UCSD-AML1 (cell line): ENCODE measurements at regions not wholly inside any gene's neighbourhood (a gene's known extent, or its start where the extent isn't known, plus 50 kb on each side); places are given as distances from the start of the nearest gene placed in this dataset.

Experiments used
- DNase-seq: peaks from one replicate; lab custom pipeline; 2025; ENCODE audit not compliant: unreplicated experiment; lab: John Stamatoyannopoulos, UW

- DNase-seq: no peak
Observed at GRCh38 chr2:177143444-177143843, 69.2 kb upstream of the HNRNPA3 start.

- DNase-seq: no peak
Observed at GRCh38 chr2:177147093-177147694, 65.4 kb upstream of the HNRNPA3 start.

GRCh38 chr2:177147834-177148445 lies 64.7 kb upstream of the HNRNPA3 start:
- DNase-seq: no peak

GRCh38 chr2:177148477-177149154 lies 64.0 kb upstream of the HNRNPA3 start:
- DNase-seq: peak; percentile 70

- no peak for DNase-seq
Observed at GRCh38 chr2:177149155-177149503, 63.5 kb upstream of the HNRNPA3 start.

- no peak for DNase-seq
Observed at GRCh38 chr2:177153805-177154204, 58.8 kb upstream of the HNRNPA3 start.

- no peak for DNase-seq
Observed at GRCh38 chr2:177154809-177155208, 57.8 kb upstream of the HNRNPA3 start.

GRCh38 chr2:177155631-177156030 lies 57.0 kb upstream of the HNRNPA3 start:
- no peak for DNase-seq

GRCh38 chr2:177161741-177162460 lies 50.7 kb upstream of the HNRNPA3 start:
- no peak for DNase-seq
